Keratinocyte (primary cell): ENCODE measurements at regions not wholly inside any gene's neighbourhood (a gene's known extent, or its start where the extent isn't known, plus 50 kb on each side); places are given as distances from the start of the nearest gene placed in this dataset.

Experiments used
- EZH2 ChIP-seq: IDR thresholded peaks from one replicate; pipeline ENCODE4 v1.6.1; 2012; ENCODE audit warnings: inconsistent platforms, mild to moderate bottlenecking, low read length, moderate library complexity
- TF ChIP-seq, protein P1 (sequence below), 3 experiments: IDR thresholded peaks in 1 of 3; conservative IDR thresholded peaks in 1 of 3; optimal IDR thresholded peaks in 1 of 3; 2 replicates in 2 of 3; 3 replicates in 1 of 3; pipeline versions ENCODE3 to v1.5.1; 2011; ENCODE audit warnings: low read length in 3 of 3, mild to moderate bottlenecking in 3 of 3, moderate library complexity in 2 of 3, control low read depth in 1 of 3, inconsistent platforms in 1 of 3; ENCODE audit not compliant: insufficient read depth in 2 of 3; ENCODE audit errors: extremely low read depth in 1 of 3

DNA sequence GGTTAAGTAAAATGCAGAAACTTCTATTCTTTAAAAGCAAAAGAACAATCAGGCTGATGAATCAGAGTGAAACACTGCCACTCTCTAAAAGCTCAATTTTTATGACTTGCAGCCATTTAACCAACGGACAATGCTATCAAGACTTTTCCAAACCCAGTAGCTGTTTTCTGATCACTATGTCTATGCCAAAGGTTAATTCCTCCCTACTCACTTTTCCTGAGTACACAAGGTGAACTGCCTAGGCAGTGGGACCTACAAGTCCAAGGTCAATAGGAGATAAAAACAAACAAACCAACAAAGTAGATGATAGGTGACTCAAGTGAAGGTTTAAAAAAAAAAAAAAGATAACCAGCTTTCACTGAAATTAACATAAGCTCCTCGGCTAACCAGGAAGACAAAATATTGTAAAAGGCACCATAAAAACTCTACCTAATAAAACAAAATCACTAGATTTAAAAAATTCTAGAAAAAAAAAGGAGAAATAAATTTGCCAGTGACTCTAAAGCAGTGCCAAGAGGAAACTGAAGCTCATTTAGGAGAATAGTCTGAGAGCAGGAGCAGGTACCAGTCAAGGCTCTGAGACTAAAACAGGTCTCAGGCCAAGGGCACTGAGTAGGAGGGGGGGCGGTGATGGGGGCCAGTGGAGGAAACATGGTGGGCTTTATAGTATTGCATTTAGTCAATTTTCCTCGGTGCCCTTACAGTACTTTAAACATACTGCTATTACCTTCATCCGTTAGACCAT is 134.1 kb upstream of the DLGAP1 start:
- TF ChIP-seq, protein P1, sequence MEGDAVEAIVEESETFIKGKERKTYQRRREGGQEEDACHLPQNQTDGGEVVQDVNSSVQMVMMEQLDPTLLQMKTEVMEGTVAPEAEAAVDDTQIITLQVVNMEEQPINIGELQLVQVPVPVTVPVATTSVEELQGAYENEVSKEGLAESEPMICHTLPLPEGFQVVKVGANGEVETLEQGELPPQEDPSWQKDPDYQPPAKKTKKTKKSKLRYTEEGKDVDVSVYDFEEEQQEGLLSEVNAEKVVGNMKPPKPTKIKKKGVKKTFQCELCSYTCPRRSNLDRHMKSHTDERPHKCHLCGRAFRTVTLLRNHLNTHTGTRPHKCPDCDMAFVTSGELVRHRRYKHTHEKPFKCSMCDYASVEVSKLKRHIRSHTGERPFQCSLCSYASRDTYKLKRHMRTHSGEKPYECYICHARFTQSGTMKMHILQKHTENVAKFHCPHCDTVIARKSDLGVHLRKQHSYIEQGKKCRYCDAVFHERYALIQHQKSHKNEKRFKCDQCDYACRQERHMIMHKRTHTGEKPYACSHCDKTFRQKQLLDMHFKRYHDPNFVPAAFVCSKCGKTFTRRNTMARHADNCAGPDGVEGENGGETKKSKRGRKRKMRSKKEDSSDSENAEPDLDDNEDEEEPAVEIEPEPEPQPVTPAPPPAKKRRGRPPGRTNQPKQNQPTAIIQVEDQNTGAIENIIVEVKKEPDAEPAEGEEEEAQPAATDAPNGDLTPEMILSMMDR (optimal IDR thresholded peaks at IDR 0.05 in 1 of 3, IDR thresholded peaks at IDR 0.05 in 1 of 3, conservative IDR thresholded peaks at IDR 0.05 in 1 of 3; ENCODE audit: extremely low read depth in 1 of 3, insufficient read depth in 2 of 3, low read length in 3 of 3) = no peak
- no peak for TF ChIP-seq EZH2
